ENCODE measurements at regions not wholly inside any gene's neighbourhood (a gene's known extent, or its start where the extent isn't known, plus 50 kb on each side); places are given as distances from the start of the nearest gene placed in this dataset.
A peak's percentile ranks its signal among the peaks of the same experiment; 100 is the strongest.

DNA sequence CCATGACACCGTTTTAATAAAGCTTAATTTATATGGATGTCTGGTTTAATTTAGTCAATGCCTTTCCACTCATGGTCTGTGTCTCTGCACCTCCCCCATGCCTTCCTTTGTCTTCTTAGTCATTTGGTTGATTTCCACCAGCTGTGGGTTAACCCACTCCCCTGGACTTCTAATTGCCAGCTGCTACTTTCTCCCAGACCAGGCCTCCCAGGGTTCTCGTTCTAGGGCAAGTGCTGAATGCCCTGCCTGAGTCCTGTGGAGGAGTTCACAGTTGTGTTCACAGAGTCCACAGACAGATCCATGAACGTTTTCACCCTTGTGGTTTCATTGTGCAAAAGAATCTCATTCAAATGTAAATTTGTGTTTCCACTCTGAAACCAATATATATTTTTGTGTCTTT, 243.4 kb downstream of the NUF2 start:
- DNase-seq (ENCODE audit: low spot score) (no peak), ATAC-seq (no peak)
- TF ChIP-seq TEAD1 (CRISPR knock-in tag; IDR thresholded peaks at IDR 0.05) (no peak), ZNF121 (CRISPR knock-in tag; IDR thresholded peaks at IDR 0.05) (no peak)
- TF ChIP-seq, protein P1, sequence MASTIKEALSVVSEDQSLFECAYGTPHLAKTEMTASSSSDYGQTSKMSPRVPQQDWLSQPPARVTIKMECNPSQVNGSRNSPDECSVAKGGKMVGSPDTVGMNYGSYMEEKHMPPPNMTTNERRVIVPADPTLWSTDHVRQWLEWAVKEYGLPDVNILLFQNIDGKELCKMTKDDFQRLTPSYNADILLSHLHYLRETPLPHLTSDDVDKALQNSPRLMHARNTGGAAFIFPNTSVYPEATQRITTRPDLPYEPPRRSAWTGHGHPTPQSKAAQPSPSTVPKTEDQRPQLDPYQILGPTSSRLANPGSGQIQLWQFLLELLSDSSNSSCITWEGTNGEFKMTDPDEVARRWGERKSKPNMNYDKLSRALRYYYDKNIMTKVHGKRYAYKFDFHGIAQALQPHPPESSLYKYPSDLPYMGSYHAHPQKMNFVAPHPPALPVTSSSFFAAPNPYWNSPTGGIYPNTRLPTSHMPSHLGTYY (CRISPR knock-in tag; IDR thresholded peaks at IDR 0.05): no peak
- ChIA-PET CTCF (no interaction called here), POLR2A (no interaction called here)
- Mint-ChIP-seq H3K27me3 (ENCODE audit: low read depth) (no peaks in the 10 kb centered on the region), H3K9me3 (peaks cover 4% of the 10 kb centered on the region), H3K4me1 (peaks cover 61% of the 10 kb centered on the region), H3K36me3 (peaks cover 4% of the 10 kb centered on the region), H3K27ac (peak overlapping the region; percentile 97), H3K4me3 (no peak overlapping the region)

DNA sequence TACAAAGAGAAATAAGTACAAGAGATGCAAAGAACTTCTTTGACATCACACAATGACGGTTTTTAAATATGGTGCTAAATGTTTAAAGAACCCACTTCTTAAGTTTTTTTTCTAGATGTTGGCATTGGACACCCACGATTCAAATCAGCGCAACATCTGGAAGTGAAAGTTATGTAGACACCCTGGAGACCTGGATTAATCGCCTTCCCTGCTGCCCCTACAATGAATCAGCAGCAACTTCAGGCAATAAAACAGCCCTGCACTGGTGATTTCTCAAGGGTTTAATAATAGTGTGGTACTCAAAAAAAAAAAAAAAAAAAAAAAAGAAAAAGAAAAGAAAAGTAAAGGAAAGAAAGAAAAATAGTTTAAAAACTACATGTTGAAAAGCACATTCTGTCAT, 248.3 kb downstream of the NUF2 start:
- ATAC-seq (no peak), DNase-seq (ENCODE audit: low spot score) (no peak)
- H3K4me3 Mint-ChIP-seq: no peak overlapping the region
- H3K9me3 Mint-ChIP-seq: peaks cover 3% of the 10 kb centered on the region; the same call in 1 of the 2 replicates
- CTCF ChIA-PET: no interaction called here
- peaks cover 27% of the 10 kb centered on the region for H3K4me1 Mint-ChIP-seq
- H3K36me3 Mint-ChIP-seq: peaks cover 3% of the 10 kb centered on the region
- no peak overlapping the region for H3K27ac Mint-ChIP-seq
- H3K27me3 Mint-ChIP-seq (ENCODE audit: low read depth): no peaks in the 10 kb centered on the region
- TF ChIP-seq ZNF671 (CRISPR knock-in tag; IDR thresholded peaks at IDR 0.05) (no peak), GRHL2 (CRISPR knock-in tag; IDR thresholded peaks at IDR 0.05; ENCODE audit: insufficient replicate concordance, severe bottlenecking) (no peak), MXD4 (CRISPR knock-in tag; IDR thresholded peaks at IDR 0.05; ENCODE audit: borderline replicate concordance) (no peak), TEAD4 (CRISPR knock-in tag; IDR thresholded peaks at IDR 0.05) (no peak), ZNF263 (CRISPR knock-in tag; IDR thresholded peaks at IDR 0.05; ENCODE audit: low read depth) (no peak), NR1H2 (CRISPR knock-in tag; IDR thresholded peaks at IDR 0.05) (no peak), ZNF219 (CRISPR knock-in tag; IDR thresholded peaks at IDR 0.05; ENCODE audit: borderline replicate concordance) (no peak), FOXP1 (CRISPR knock-in tag; IDR thresholded peaks at IDR 0.05; ENCODE audit: borderline replicate concordance) (no peak)
- TF ChIP-seq, protein P2, sequence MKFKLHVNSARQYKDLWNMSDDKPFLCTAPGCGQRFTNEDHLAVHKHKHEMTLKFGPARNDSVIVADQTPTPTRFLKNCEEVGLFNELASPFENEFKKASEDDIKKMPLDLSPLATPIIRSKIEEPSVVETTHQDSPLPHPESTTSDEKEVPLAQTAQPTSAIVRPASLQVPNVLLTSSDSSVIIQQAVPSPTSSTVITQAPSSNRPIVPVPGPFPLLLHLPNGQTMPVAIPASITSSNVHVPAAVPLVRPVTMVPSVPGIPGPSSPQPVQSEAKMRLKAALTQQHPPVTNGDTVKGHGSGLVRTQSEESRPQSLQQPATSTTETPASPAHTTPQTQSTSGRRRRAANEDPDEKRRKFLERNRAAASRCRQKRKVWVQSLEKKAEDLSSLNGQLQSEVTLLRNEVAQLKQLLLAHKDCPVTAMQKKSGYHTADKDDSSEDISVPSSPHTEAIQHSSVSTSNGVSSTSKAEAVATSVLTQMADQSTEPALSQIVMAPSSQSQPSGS (CRISPR knock-in tag; IDR thresholded peaks at IDR 0.05; ENCODE audit: borderline replicate concordance, low read depth): no peak
- TF ChIP-seq, protein P3, sequence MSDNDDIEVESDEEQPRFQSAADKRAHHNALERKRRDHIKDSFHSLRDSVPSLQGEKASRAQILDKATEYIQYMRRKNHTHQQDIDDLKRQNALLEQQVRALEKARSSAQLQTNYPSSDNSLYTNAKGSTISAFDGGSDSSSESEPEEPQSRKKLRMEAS (CRISPR knock-in tag; IDR thresholded peaks at IDR 0.05): no peak
- POLR2A ChIA-PET: no interaction called here

DNA sequence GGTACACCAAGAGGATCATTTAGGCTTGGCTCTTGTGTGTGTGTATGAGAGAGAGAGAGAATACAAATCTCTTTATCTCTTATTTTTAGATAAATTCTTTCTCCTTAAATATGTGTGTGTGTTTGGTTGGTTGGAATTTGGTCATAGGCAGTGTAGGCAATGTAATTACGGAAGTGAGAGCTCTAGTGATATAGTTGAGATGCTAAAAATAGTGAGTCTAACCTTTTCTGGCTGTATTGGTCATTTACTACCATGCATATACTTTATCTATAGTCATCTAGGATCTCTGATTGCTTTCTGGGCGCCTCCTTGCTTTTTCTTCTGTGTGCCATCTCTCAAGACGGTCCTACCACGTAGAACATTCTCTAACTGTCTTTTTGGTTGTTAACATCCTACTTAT, 250.2 kb downstream of the NUF2 start:
- Mint-ChIP-seq H3K9me3 (peaks cover 3% of the 10 kb centered on the region; the same call in 1 of the 2 replicates), H3K27ac (no peak overlapping the region), H3K4me1 (peaks cover 10% of the 10 kb centered on the region), H3K36me3 (peaks cover 3% of the 10 kb centered on the region), H3K27me3 (ENCODE audit: low read depth) (no peaks in the 10 kb centered on the region), H3K4me3 (no peak overlapping the region)
- DNase-seq (ENCODE audit: low spot score) (no peak), ATAC-seq (no peak)
- ChIA-PET CTCF (no interaction called here), POLR2A (no interaction called here)
- TF ChIP-seq, protein P4, sequence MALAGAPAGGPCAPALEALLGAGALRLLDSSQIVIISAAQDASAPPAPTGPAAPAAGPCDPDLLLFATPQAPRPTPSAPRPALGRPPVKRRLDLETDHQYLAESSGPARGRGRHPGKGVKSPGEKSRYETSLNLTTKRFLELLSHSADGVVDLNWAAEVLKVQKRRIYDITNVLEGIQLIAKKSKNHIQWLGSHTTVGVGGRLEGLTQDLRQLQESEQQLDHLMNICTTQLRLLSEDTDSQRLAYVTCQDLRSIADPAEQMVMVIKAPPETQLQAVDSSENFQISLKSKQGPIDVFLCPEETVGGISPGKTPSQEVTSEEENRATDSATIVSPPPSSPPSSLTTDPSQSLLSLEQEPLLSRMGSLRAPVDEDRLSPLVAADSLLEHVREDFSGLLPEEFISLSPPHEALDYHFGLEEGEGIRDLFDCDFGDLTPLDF (CRISPR knock-in tag; IDR thresholded peaks at IDR 0.05): no peak
- no peak for TF ChIP-seq ATF1 (CRISPR knock-in tag; IDR thresholded peaks at IDR 0.05)
- TF ChIP-seq NR1H2 (CRISPR knock-in tag; IDR thresholded peaks at IDR 0.05): no peak
- TF ChIP-seq, protein P5, sequence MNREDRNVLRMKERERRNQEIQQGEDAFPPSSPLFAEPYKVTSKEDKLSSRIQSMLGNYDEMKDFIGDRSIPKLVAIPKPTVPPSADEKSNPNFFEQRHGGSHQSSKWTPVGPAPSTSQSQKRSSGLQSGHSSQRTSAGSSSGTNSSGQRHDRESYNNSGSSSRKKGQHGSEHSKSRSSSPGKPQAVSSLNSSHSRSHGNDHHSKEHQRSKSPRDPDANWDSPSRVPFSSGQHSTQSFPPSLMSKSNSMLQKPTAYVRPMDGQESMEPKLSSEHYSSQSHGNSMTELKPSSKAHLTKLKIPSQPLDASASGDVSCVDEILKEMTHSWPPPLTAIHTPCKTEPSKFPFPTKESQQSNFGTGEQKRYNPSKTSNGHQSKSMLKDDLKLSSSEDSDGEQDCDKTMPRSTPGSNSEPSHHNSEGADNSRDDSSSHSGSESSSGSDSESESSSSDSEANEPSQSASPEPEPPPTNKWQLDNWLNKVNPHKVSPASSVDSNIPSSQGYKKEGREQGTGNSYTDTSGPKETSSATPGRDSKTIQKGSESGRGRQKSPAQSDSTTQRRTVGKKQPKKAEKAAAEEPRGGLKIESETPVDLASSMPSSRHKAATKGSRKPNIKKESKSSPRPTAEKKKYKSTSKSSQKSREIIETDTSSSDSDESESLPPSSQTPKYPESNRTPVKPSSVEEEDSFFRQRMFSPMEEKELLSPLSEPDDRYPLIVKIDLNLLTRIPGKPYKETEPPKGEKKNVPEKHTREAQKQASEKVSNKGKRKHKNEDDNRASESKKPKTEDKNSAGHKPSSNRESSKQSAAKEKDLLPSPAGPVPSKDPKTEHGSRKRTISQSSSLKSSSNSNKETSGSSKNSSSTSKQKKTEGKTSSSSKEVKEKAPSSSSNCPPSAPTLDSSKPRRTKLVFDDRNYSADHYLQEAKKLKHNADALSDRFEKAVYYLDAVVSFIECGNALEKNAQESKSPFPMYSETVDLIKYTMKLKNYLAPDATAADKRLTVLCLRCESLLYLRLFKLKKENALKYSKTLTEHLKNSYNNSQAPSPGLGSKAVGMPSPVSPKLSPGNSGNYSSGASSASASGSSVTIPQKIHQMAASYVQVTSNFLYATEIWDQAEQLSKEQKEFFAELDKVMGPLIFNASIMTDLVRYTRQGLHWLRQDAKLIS (CRISPR knock-in tag; IDR thresholded peaks at IDR 0.05; ENCODE audit: borderline replicate concordance): no peak
- no peak for TF ChIP-seq EMX1 (CRISPR knock-in tag; IDR thresholded peaks at IDR 0.05)
- TF ChIP-seq, protein P6, sequence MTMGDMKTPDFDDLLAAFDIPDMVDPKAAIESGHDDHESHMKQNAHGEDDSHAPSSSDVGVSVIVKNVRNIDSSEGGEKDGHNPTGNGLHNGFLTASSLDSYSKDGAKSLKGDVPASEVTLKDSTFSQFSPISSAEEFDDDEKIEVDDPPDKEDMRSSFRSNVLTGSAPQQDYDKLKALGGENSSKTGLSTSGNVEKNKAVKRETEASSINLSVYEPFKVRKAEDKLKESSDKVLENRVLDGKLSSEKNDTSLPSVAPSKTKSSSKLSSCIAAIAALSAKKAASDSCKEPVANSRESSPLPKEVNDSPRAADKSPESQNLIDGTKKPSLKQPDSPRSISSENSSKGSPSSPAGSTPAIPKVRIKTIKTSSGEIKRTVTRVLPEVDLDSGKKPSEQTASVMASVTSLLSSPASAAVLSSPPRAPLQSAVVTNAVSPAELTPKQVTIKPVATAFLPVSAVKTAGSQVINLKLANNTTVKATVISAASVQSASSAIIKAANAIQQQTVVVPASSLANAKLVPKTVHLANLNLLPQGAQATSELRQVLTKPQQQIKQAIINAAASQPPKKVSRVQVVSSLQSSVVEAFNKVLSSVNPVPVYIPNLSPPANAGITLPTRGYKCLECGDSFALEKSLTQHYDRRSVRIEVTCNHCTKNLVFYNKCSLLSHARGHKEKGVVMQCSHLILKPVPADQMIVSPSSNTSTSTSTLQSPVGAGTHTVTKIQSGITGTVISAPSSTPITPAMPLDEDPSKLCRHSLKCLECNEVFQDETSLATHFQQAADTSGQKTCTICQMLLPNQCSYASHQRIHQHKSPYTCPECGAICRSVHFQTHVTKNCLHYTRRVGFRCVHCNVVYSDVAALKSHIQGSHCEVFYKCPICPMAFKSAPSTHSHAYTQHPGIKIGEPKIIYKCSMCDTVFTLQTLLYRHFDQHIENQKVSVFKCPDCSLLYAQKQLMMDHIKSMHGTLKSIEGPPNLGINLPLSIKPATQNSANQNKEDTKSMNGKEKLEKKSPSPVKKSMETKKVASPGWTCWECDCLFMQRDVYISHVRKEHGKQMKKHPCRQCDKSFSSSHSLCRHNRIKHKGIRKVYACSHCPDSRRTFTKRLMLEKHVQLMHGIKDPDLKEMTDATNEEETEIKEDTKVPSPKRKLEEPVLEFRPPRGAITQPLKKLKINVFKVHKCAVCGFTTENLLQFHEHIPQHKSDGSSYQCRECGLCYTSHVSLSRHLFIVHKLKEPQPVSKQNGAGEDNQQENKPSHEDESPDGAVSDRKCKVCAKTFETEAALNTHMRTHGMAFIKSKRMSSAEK (CRISPR knock-in tag; IDR thresholded peaks at IDR 0.05; ENCODE audit: borderline replicate concordance): no peak
- no peak for TF ChIP-seq ETV6 (CRISPR knock-in tag; IDR thresholded peaks at IDR 0.05)
- no peak for TF ChIP-seq ZNF317 (CRISPR knock-in tag; IDR thresholded peaks at IDR 0.05; ENCODE audit: borderline replicate concordance, low read depth)
- no peak for TF ChIP-seq FOXK1 (CRISPR knock-in tag; IDR thresholded peaks at IDR 0.05)
- no peak for TF ChIP-seq OVOL2 (CRISPR knock-in tag; IDR thresholded peaks at IDR 0.05; ENCODE audit: borderline replicate concordance)

Data from WTC11 (cell line).